Stimulated activated memory B cell treated with anti-CD40 and anti-IgM and Interleukin-4, amounts not matched to agents 10 μg/mL and 1 μg/mL and 100 μg/mL, for 72 hours (primary cell): ENCODE measurements at regions not wholly inside any gene's neighbourhood (a gene's known extent, or its start where the extent isn't known, plus 50 kb on each side); places are given as distances from the start of the nearest gene placed in this dataset.
"Not testable (repeated sequence)": the region's sequence is repeated elsewhere in the genome, so short reads cannot be mapped to it uniquely, and the experiment has no call there.

Source experiments
- ATAC-seq: fragments of 150-1000 bp; cut with Tn5 transposase; 2 replicates; pipeline ENCODE4 v1.10.0; 2021
- H3K27ac Mint-ChIP-seq: one replicate; pipeline ENCODE4 v1.8.0; 2022; ENCODE audit warnings: mild to moderate bottlenecking, mixed read lengths
- H3K27me3 Mint-ChIP-seq: one replicate; pipeline ENCODE4 v1.8.0; 2022; ENCODE audit warnings: mixed read lengths
- H3K36me3 Mint-ChIP-seq: one replicate; pipeline ENCODE4 v1.8.0; 2022; ENCODE audit warnings: mixed read lengths
- H3K4me1 Mint-ChIP-seq: one replicate; pipeline ENCODE4 v1.8.0; 2022; ENCODE audit warnings: mixed read lengths
- H3K4me3 Mint-ChIP-seq: one replicate; pipeline ENCODE4 v1.8.0; 2022; ENCODE audit warnings: mild to moderate bottlenecking, moderate library complexity, mixed read lengths
- H3K9me3 Mint-ChIP-seq: one replicate; pipeline ENCODE4 v1.8.0; 2022; ENCODE audit warnings: mixed read lengths

- no peak for ATAC-seq
- Mint-ChIP-seq H3K27me3 (no peaks in the 10 kb centered on the region), H3K36me3 (no peaks in the 10 kb centered on the region), H3K4me3 (no peak overlapping the region), H3K27ac (no peak overlapping the region), H3K9me3 (peaks cover 3% of the 10 kb centered on the region), H3K4me1 (no peaks in the 10 kb centered on the region)
Measured at GRCh38 chr16:64667334-64667877, 454.5 kb downstream of the CDH11 start.

- not testable (repeated sequence) for H3K4me1 Mint-ChIP-seq, H3K4me3 Mint-ChIP-seq, ATAC-seq, H3K27ac Mint-ChIP-seq, H3K27me3 Mint-ChIP-seq, H3K9me3 Mint-ChIP-seq, H3K36me3 Mint-ChIP-seq
Measured at GRCh38 chr16:64662312-64662711, 459.6 kb downstream of the CDH11 start.

- Mint-ChIP-seq H3K27me3 (no peaks in the 10 kb centered on the region), H3K4me3 (no peak overlapping the region), H3K36me3 (no peaks in the 10 kb centered on the region), H3K9me3 (peaks cover 4% of the 10 kb centered on the region), H3K27ac (no peak overlapping the region), H3K4me1 (no peaks in the 10 kb centered on the region)
- ATAC-seq, result no peak
Measured at GRCh38 chr16:64659866-64660265, 462.0 kb downstream of the CDH11 start.

- Mint-ChIP-seq H3K9me3 (peaks cover 7% of the 10 kb centered on the region), H3K4me1 (no peaks in the 10 kb centered on the region), H3K27me3 (no peaks in the 10 kb centered on the region), H3K4me3 (no peak overlapping the region), H3K36me3 (no peaks in the 10 kb centered on the region), H3K27ac (no peak overlapping the region)
- ATAC-seq, result no peak
Measured at GRCh38 chr16:64657316-64658011, 464.4 kb downstream of the CDH11 start.

GRCh38 chr16:64656471-64656870, 465.4 kb downstream of the CDH11 start:
- H3K4me1 Mint-ChIP-seq, result no peaks in the 10 kb centered on the region
- H3K9me3 Mint-ChIP-seq, result peaks cover 9% of the 10 kb centered on the region
- H3K4me3 Mint-ChIP-seq, result no peak overlapping the region
- no peaks in the 10 kb centered on the region for H3K36me3 Mint-ChIP-seq
- no peak overlapping the region for H3K27ac Mint-ChIP-seq
- ATAC-seq, result no peak
- H3K27me3 Mint-ChIP-seq, result no peaks in the 10 kb centered on the region

GRCh38 chr16:64654178-64654577, 467.7 kb downstream of the CDH11 start:
- Mint-ChIP-seq H3K9me3 (peaks cover 14% of the 10 kb centered on the region), H3K27ac (no peak overlapping the region), H3K27me3 (no peaks in the 10 kb centered on the region), H3K36me3 (no peaks in the 10 kb centered on the region), H3K4me3 (no peak overlapping the region), H3K4me1 (no peaks in the 10 kb centered on the region)
- ATAC-seq, result no peak

- H3K4me1 Mint-ChIP-seq, result no peaks in the 10 kb centered on the region
- H3K27me3 Mint-ChIP-seq, result no peaks in the 10 kb centered on the region
- H3K36me3 Mint-ChIP-seq, result no peaks in the 10 kb centered on the region
- H3K4me3 Mint-ChIP-seq, result no peak overlapping the region
- no peak overlapping the region for H3K27ac Mint-ChIP-seq
- ATAC-seq, result no peak
- peaks cover 10% of the 10 kb centered on the region for H3K9me3 Mint-ChIP-seq
Measured at GRCh38 chr16:64648282-64648681, 473.6 kb downstream of the CDH11 start.

GRCh38 chr16:64641343-64641742, 480.5 kb downstream of the CDH11 start:
- H3K4me1 Mint-ChIP-seq, result no peaks in the 10 kb centered on the region
- no peak overlapping the region for H3K4me3 Mint-ChIP-seq
- ATAC-seq, result no peak
- no peaks in the 10 kb centered on the region for H3K27me3 Mint-ChIP-seq
- H3K27ac Mint-ChIP-seq, result no peak overlapping the region
- H3K9me3 Mint-ChIP-seq, result peaks cover 3% of the 10 kb centered on the region
- no peaks in the 10 kb centered on the region for H3K36me3 Mint-ChIP-seq

GRCh38 chr16:64638766-64639165, 483.1 kb downstream of the CDH11 start:
- H3K9me3 Mint-ChIP-seq, result peaks cover 3% of the 10 kb centered on the region

GRCh38 chr16:64629622-64630021, 492.2 kb downstream of the CDH11 start:
- Mint-ChIP-seq H3K36me3 (no peaks in the 10 kb centered on the region), H3K4me3 (no peak overlapping the region), H3K27me3 (no peaks in the 10 kb centered on the region), H3K4me1 (no peaks in the 10 kb centered on the region), H3K27ac (no peak overlapping the region), H3K9me3 (peaks cover 7% of the 10 kb centered on the region)
- no peak for ATAC-seq

More at GRCh38 chr16:64638766-64639165, 483.1 kb downstream of the CDH11 start:
- no peak overlapping the region for H3K4me3 Mint-ChIP-seq
- H3K27ac Mint-ChIP-seq, result no peak overlapping the region
- H3K27me3 Mint-ChIP-seq, result no peaks in the 10 kb centered on the region
- H3K4me1 Mint-ChIP-seq, result no peaks in the 10 kb centered on the region
- H3K36me3 Mint-ChIP-seq, result no peaks in the 10 kb centered on the region
- ATAC-seq, result no peak

GRCh38 chr16:64627781-64628180, 494.1 kb downstream of the CDH11 start:
- Mint-ChIP-seq H3K27me3 (no peaks in the 10 kb centered on the region), H3K36me3 (no peaks in the 10 kb centered on the region), H3K27ac (no peak overlapping the region), H3K4me3 (no peak overlapping the region), H3K9me3 (no peaks in the 10 kb centered on the region), H3K4me1 (no peaks in the 10 kb centered on the region)
- no peak for ATAC-seq

- H3K27ac Mint-ChIP-seq, result no peak overlapping the region
- no peaks in the 10 kb centered on the region for H3K36me3 Mint-ChIP-seq
- no peak overlapping the region for H3K4me3 Mint-ChIP-seq
- ATAC-seq, result no peak
- no peaks in the 10 kb centered on the region for H3K4me1 Mint-ChIP-seq
- peaks cover 2% of the 10 kb centered on the region for H3K9me3 Mint-ChIP-seq
- no peaks in the 10 kb centered on the region for H3K27me3 Mint-ChIP-seq
Measured at GRCh38 chr16:64627288-64627687, 494.6 kb downstream of the CDH11 start.

GRCh38 chr16:64626776-64627175, 495.1 kb downstream of the CDH11 start:
- Mint-ChIP-seq H3K4me1 (no peaks in the 10 kb centered on the region), H3K36me3 (no peaks in the 10 kb centered on the region), H3K9me3 (peaks cover 3% of the 10 kb centered on the region), H3K27ac (no peak overlapping the region), H3K27me3 (no peaks in the 10 kb centered on the region), H3K4me3 (no peak overlapping the region)
- ATAC-seq, result no peak

GRCh38 chr16:64621616-64622015, 500.2 kb downstream of the CDH11 start:
- H3K4me3 Mint-ChIP-seq, result no peak overlapping the region
- no peak overlapping the region for H3K27ac Mint-ChIP-seq
- no peaks in the 10 kb centered on the region for H3K36me3 Mint-ChIP-seq
- ATAC-seq, result no peak
- H3K9me3 Mint-ChIP-seq, result peaks cover 13% of the 10 kb centered on the region
- no peaks in the 10 kb centered on the region for H3K27me3 Mint-ChIP-seq
- H3K4me1 Mint-ChIP-seq, result no peaks in the 10 kb centered on the region

GRCh38 chr16:64617836-64618476, 503.9 kb downstream of the CDH11 start:
- no peaks in the 10 kb centered on the region for H3K36me3 Mint-ChIP-seq
- no peak overlapping the region for H3K4me3 Mint-ChIP-seq
- no peak overlapping the region for H3K27ac Mint-ChIP-seq
- no peaks in the 10 kb centered on the region for H3K4me1 Mint-ChIP-seq
- H3K27me3 Mint-ChIP-seq, result no peaks in the 10 kb centered on the region
- peaks cover 27% of the 10 kb centered on the region for H3K9me3 Mint-ChIP-seq
- no peak for ATAC-seq

GRCh38 chr16:64615630-64616280, 506.1 kb downstream of the CDH11 start:
- H3K27ac Mint-ChIP-seq, result no peak overlapping the region
- no peak overlapping the region for H3K4me3 Mint-ChIP-seq
- H3K4me1 Mint-ChIP-seq, result no peaks in the 10 kb centered on the region
- no peaks in the 10 kb centered on the region for H3K36me3 Mint-ChIP-seq
- peaks cover 28% of the 10 kb centered on the region for H3K9me3 Mint-ChIP-seq
- no peak for ATAC-seq
- H3K27me3 Mint-ChIP-seq, result no peaks in the 10 kb centered on the region
